ENCODE measurements at regions not wholly inside any gene's neighbourhood (a gene's known extent, or its start where the extent isn't known, plus 50 kb on each side); places are given as distances from the start of the nearest gene placed in this dataset.

GRCh38 chr13:107854880-107855279, 360.5 kb downstream of the LIG4 start:
- H3K36me3 ChIP-seq, result no peaks in the 10 kb centered on the region
- no peak for DNase-seq
- H3K4me3 ChIP-seq, result no peak overlapping the region
- no peak for TF ChIP-seq POLR2A (IDR thresholded peaks at IDR 0.05)
- TF ChIP-seq CTCF (IDR thresholded peaks at IDR 0.05), result no peak
- no peaks in the 10 kb centered on the region for H3K4me1 ChIP-seq
- H3K27ac ChIP-seq, result no peak overlapping the region
- H3K9me3 ChIP-seq, result no peaks in the 10 kb centered on the region
- H3K27me3 ChIP-seq, result no peaks in the 10 kb centered on the region
- intact Hi-C loops (cut with DNase I), result no loop called here
- 57 to 67% methylated on average over 4 of the region's 4 CpGs for WGBS, 2 donors

DNA sequence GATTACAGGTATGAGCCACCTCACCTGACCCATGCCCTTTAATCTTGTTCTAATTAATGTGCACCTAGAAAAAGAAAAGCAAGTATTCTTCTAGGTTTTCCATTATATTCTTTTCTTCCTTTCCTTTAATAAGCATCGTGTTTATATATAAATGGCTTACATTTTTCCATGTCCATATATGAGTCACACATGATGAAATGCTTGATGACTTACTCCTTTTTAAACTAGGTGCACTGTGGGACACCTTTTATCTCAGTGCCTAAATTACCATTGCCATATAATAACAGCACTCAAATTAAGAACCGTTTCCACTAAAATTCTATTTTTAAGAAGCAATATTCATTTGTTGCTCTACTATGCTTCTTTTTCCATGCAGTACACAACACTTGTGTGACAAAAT, 363.3 kb downstream of the LIG4 start:
- Histone ChIP-seq H3K4me3 (no peak overlapping the region), H3K36me3 (no peaks in the 10 kb centered on the region), H3K9me3 (no peaks in the 10 kb centered on the region), H3K27me3 (no peaks in the 10 kb centered on the region), H3K4me1 (no peaks in the 10 kb centered on the region), H3K27ac (no peak overlapping the region)
- TF ChIP-seq POLR2A (IDR thresholded peaks at IDR 0.05) (no peak), CTCF (IDR thresholded peaks at IDR 0.05) (no peak)
- 71 to 77% methylated on average over 2 of the region's 2 CpGs for WGBS, 2 donors
- DNase-seq, result no peak
- intact Hi-C loops (cut with DNase I), result no loop called here

GRCh38 chr13:107851670-107852069, 363.7 kb downstream of the LIG4 start:
- no peak for DNase-seq
- Histone ChIP-seq H3K27ac (no peak overlapping the region), H3K36me3 (no peaks in the 10 kb centered on the region), H3K9me3 (no peaks in the 10 kb centered on the region), H3K27me3 (no peaks in the 10 kb centered on the region), H3K4me3 (no peak overlapping the region), H3K4me1 (no peaks in the 10 kb centered on the region)
- 58 to 62% methylated on average over 3 of the region's 3 CpGs for WGBS, 2 donors
- TF ChIP-seq CTCF (IDR thresholded peaks at IDR 0.05) (no peak), POLR2A (IDR thresholded peaks at IDR 0.05) (no peak)
- intact Hi-C loops (cut with DNase I), result no loop called here

GRCh38 chr13:107847406-107847805, 367.9 kb downstream of the LIG4 start:
- 47% methylated on average over 3 to 5 of the region's 5 CpGs for WGBS, 2 donors
- no peaks in the 10 kb centered on the region for H3K27me3 ChIP-seq
- DNase-seq, result no peak
- peaks cover 0 to 3% (median 0%) of the 10 kb centered on the region in 3 donors for H3K9me3 ChIP-seq
- no peaks in the 10 kb centered on the region for H3K4me1 ChIP-seq
- H3K36me3 ChIP-seq, result no peaks in the 10 kb centered on the region
- no peak for TF ChIP-seq POLR2A (IDR thresholded peaks at IDR 0.05)
- no peak for TF ChIP-seq CTCF (IDR thresholded peaks at IDR 0.05)
- H3K4me3 ChIP-seq, result no peak overlapping the region
- no peak overlapping the region for H3K27ac ChIP-seq
- intact Hi-C loops (cut with DNase I), result no loop called here

GRCh38 chr13:107846642-107847041, 368.7 kb downstream of the LIG4 start:
- no peak overlapping the region for H3K4me3 ChIP-seq
- 63 to 67% methylated on average over 1 of the region's 1 CpG for whole genome bisulfite sequencing, 2 donors
- H3K9me3 ChIP-seq, result peaks cover 0 to 3% (median 0%) of the 10 kb centered on the region in 3 donors
- TF ChIP-seq CTCF (IDR thresholded peaks at IDR 0.05) (no peak), POLR2A (IDR thresholded peaks at IDR 0.05) (no peak)
- H3K4me1 ChIP-seq, result no peaks in the 10 kb centered on the region
- H3K27ac ChIP-seq, result no peak overlapping the region
- no peaks in the 10 kb centered on the region for H3K36me3 ChIP-seq
- intact Hi-C loops (cut with DNase I), result no loop called here
- no peak for DNase-seq
- no peaks in the 10 kb centered on the region for H3K27me3 ChIP-seq
